Transverse colon (tissue), 4 donors: ENCODE measurements at regions not wholly inside any gene's neighbourhood (a gene's known extent, or its start where the extent isn't known, plus 50 kb on each side); places are given as distances from the start of the nearest gene placed in this dataset.

Experiments
- DNase-seq: peaks from one replicate; pipeline ENCODE4 v3.0.0-alpha.2; 2019
- H3K27ac ChIP-seq, 4 donors: fragments of 200-600 bp; sonication (generic); 2 replicates each; pipeline ENCODE4 v1.5.1; 2016 to 2018; ENCODE audit warnings: inconsistent platforms in 4 of 4
- H3K27me3 ChIP-seq: fragments of 200-600 bp; sonication (generic); 2 replicates; pipeline ENCODE4 v1.5.1; 2017; ENCODE audit warnings: inconsistent platforms
- H3K36me3 ChIP-seq, 4 donors: fragments of 200-600 bp; sonication (generic); 2 replicates each; pipeline ENCODE4 v1.5.1; 2017 to 2019; ENCODE audit warnings: inconsistent platforms in 4 of 4
- H3K4me1 ChIP-seq, 4 donors: fragments of 200-600 bp; sonication (generic); 2 replicates each; pipeline ENCODE4 v1.5.1; 2017 to 2020; ENCODE audit warnings: inconsistent platforms in 4 of 4
- H3K4me3 ChIP-seq, 4 donors: fragments of 200-600 bp; sonication (generic); 1 replicate in 1 of 4; 2 replicates in 3 of 4; pipeline versions ENCODE4 v1.5.1 to v1.6.1; 2017 to 2019; ENCODE audit warnings: inconsistent platforms in 4 of 4
- H3K9me3 ChIP-seq, 2 donors: fragments of 200-600 bp; sonication (generic); 2 replicates each; pipeline ENCODE4 v1.5.1; 2017 to 2019; ENCODE audit warnings: inconsistent platforms in 2 of 2
- CTCF ChIP-seq, 5 experiments: fragments of 200-600 bp in 3 of 5; fragments of 450-650 bp in 2 of 5; sonication (generic) in 3 of 5; IDR thresholded peaks; 1 replicate in 2 of 5; 2 replicates in 3 of 5; pipeline ENCODE4 v1.5.1; 2016 to 2017; ENCODE audit warnings: antibody characterized with exemption in 5 of 5, inconsistent platforms in 3 of 5, mild to moderate bottlenecking in 2 of 5, moderate library complexity in 1 of 5
- EP300 ChIP-seq: sonication (generic); formaldehyde crosslinking; IDR thresholded peaks from one replicate; pipeline ENCODE4 v1.6.1; 2017; ENCODE audit warnings: antibody characterized with exemption, low read depth
- POLR2A ChIP-seq: fragments of 450-650 bp; IDR thresholded peaks from one replicate; pipeline ENCODE4 v1.6.1; 2016; ENCODE audit warnings: antibody characterized with exemption, mild to moderate bottlenecking, moderate library complexity
- POLR2AphosphoS5 ChIP-seq, 3 donors: sonication (generic); formaldehyde crosslinking; IDR thresholded peaks; one replicate each; pipeline ENCODE4 v1.6.1; 2016; ENCODE audit warnings: antibody characterized with exemption in 3 of 3
- WGBS, 2 donors: methylation state at CpG; one replicate each; pipeline ENCODE4 v1.1.5; 2018; ENCODE audit warnings: low coverage in 1 of 2; 5-methylcytosine and 5-hydroxymethylcytosine counted together
- in situ Hi-C, 4 donors: fragments of 200-750 bp; cut with MboI; loops; one replicate each; pipeline versions ENCODE4 v1.15.0 to v1.15.1; 2017; ENCODE audit warnings: low sequenced_read_pairs in 3 of 4, low pct_ligation_motif_present in 1 of 4, low pct_unique_long_range_greater_than_20kb in 1 of 4
- intact Hi-C: fragments of 100-400 bp; cut with DNase I; formaldehyde crosslinking; loops from one replicate; pipeline ENCODE4 v1.15.1; 2023; ENCODE audit warnings: low total_unique reads

- intact Hi-C loops: no loop called here
Measured at GRCh38 chr2:83522891-83523493, 936.1 kb downstream of the SUCLG1 start.

GRCh38 chr2:83517727-83518368 lies 941.2 kb downstream of the SUCLG1 start:
- H3K36me3 ChIP-seq: no peaks in the 10 kb centered on the region
- intact Hi-C loops (no loop called here), in situ Hi-C loops (no loop called here)
- H3K9me3 ChIP-seq: no peaks in the 10 kb centered on the region
- H3K4me1 ChIP-seq: no peaks in the 10 kb centered on the region
- no peak for DNase-seq
- TF ChIP-seq POLR2AphosphoS5 (IDR thresholded peaks at IDR 0.05) (no peak), POLR2A (no peak)
- no peak overlapping the region for H3K27ac ChIP-seq
- WGBS, 2 donors: 60 to 95% methylated on average over 2 to 24 of the region's 42 CpGs
- no peak overlapping the region for H3K4me3 ChIP-seq
- H3K27me3 ChIP-seq: no peaks in the 10 kb centered on the region

More at GRCh38 chr2:83522891-83523493, 936.1 kb downstream of the SUCLG1 start:
- Histone ChIP-seq H3K36me3 (no peaks in the 10 kb centered on the region), H3K27me3 (no peaks in the 10 kb centered on the region), H3K27ac (no peak overlapping the region), H3K9me3 (no peaks in the 10 kb centered on the region), H3K4me3 (no peak overlapping the region), H3K4me1 (no peaks in the 10 kb centered on the region)
- TF ChIP-seq POLR2A: no peak
- no peak for TF ChIP-seq EP300
- TF ChIP-seq POLR2AphosphoS5 (IDR thresholded peaks at IDR 0.05): no peak
- TF ChIP-seq CTCF (IDR thresholded peaks at IDR 0.05): no peak
- WGBS, 2 donors: 87 to 91% methylated on average over 3 to 4 of the region's 4 CpGs
- no peak for DNase-seq
- in situ Hi-C loops: no loop called here

GRCh38 chr2:83516503-83516902 lies 942.6 kb downstream of the SUCLG1 start:
- Histone ChIP-seq H3K4me3 (no peak overlapping the region), H3K27me3 (no peaks in the 10 kb centered on the region), H3K27ac (no peak overlapping the region), H3K4me1 (no peaks in the 10 kb centered on the region), H3K9me3 (no peaks in the 10 kb centered on the region), H3K36me3 (no peaks in the 10 kb centered on the region)
- intact Hi-C loops (no loop called here), in situ Hi-C loops (no loop called here)
- WGBS, 2 donors: 64% methylated on average over 3 of the region's 3 CpGs; no CpG with 5 or more reads in 1 of the 2 donors
- DNase-seq: no peak
- TF ChIP-seq EP300: no peak
- TF ChIP-seq POLR2AphosphoS5 (IDR thresholded peaks at IDR 0.05): no peak
- TF ChIP-seq POLR2A: no peak
- no peak for TF ChIP-seq CTCF (IDR thresholded peaks at IDR 0.05)

- no peak overlapping the region for H3K27ac ChIP-seq
- no peak for DNase-seq
- in situ Hi-C loops: no loop called here
- intact Hi-C loops: no loop called here
- WGBS, 2 donors: 74 to 82% methylated on average over 1 of the region's 1 CpG
- TF ChIP-seq POLR2AphosphoS5 (IDR thresholded peaks at IDR 0.05) (no peak), CTCF (IDR thresholded peaks at IDR 0.05) (no peak), POLR2A (no peak)
- no peaks in the 10 kb centered on the region for H3K36me3 ChIP-seq
- no peak overlapping the region for H3K4me3 ChIP-seq
- no peaks in the 10 kb centered on the region for H3K9me3 ChIP-seq
- H3K4me1 ChIP-seq: no peaks in the 10 kb centered on the region
- no peaks in the 10 kb centered on the region for H3K27me3 ChIP-seq
Measured at GRCh38 chr2:83487451-83487850, 971.6 kb downstream of the SUCLG1 start.

GRCh38 chr2:83481436-83481835 lies 977.6 kb downstream of the SUCLG1 start:
- in situ Hi-C loops: no loop called here
- no peak for DNase-seq

More at GRCh38 chr2:83481436-83481835, 977.6 kb downstream of the SUCLG1 start:
- Histone ChIP-seq H3K4me3 (no peak overlapping the region), H3K27ac (no peak overlapping the region), H3K4me1 (no peaks in the 10 kb centered on the region), H3K36me3 (no peaks in the 10 kb centered on the region), H3K27me3 (no peaks in the 10 kb centered on the region), H3K9me3 (no peaks in the 10 kb centered on the region)
- no peak for TF ChIP-seq POLR2A
- no peak for TF ChIP-seq EP300
- TF ChIP-seq CTCF (IDR thresholded peaks at IDR 0.05): no peak
- TF ChIP-seq POLR2AphosphoS5 (IDR thresholded peaks at IDR 0.05): no peak
- intact Hi-C loops: no loop called here
